ENCODE measurements at regions not wholly inside any gene's neighbourhood (a gene's known extent, or its start where the extent isn't known, plus 50 kb on each side); places are given as distances from the start of the nearest gene placed in this dataset.

GRCh38 chr6:22451962-22452361, 117.4 kb upstream of the HDGFL1 start:
- H3K36me3 ChIP-seq (ENCODE audit: insufficient read depth), result no peaks in the 10 kb centered on the region
- H3K27ac Mint-ChIP-seq, result no peak overlapping the region
- H3K4me3 Mint-ChIP-seq, result no peak overlapping the region
- peaks cover 2% of the 10 kb centered on the region for H3K27me3 Mint-ChIP-seq (ENCODE audit: insufficient read depth, low read depth, poor library complexity)
- no peak overlapping the region for H3K27ac ChIP-seq (ENCODE audit: low read depth)
- no peaks in the 10 kb centered on the region for H3K27me3 ChIP-seq (ENCODE audit: insufficient read depth)
- ATAC-seq (no peak), DNase-seq (ENCODE audit: low spot score) (no peak)
- TF ChIP-seq REST (IDR thresholded peaks at IDR 0.05; ENCODE audit: unreplicated experiment), result no peak
- no peak for TF ChIP-seq POLR2AphosphoS5 (IDR thresholded peaks at IDR 0.05; ENCODE audit: low read depth)
- TF ChIP-seq CTCF (conservative IDR thresholded peaks at IDR 0.05; ENCODE audit: low read depth in 2 of 2), result no peak
- TF ChIP-seq EZH2 (IDR thresholded peaks at IDR 0.05; ENCODE audit: low read depth, unreplicated experiment), result no peak
- no peak for TF ChIP-seq JUNB (IDR thresholded peaks at IDR 0.05; ENCODE audit: unreplicated experiment)
- no peak for TF ChIP-seq NANOG (IDR thresholded peaks at IDR 0.05; ENCODE audit: borderline replicate concordance)
- TF ChIP-seq STAT1 (IDR thresholded peaks at IDR 0.05; ENCODE audit: unreplicated experiment), result no peak
- no peak for TF ChIP-seq CREB1 (CRISPR knock-in tag; IDR thresholded peaks at IDR 0.05; ENCODE audit: low read depth)
- TF ChIP-seq ZNF114 (CRISPR knock-in tag; IDR thresholded peaks at IDR 0.05), result no peak
- no peak for TF ChIP-seq ZNF462 (CRISPR knock-in tag; IDR thresholded peaks at IDR 0.05)
- peaks cover 5% of the 10 kb centered on the region; the same call in 2 of the 3 replicates for H3K4me1 Mint-ChIP-seq
- H3K4me1 ChIP-seq (ENCODE audit: insufficient read depth), result peaks cover 11% of the 10 kb centered on the region
- no peak overlapping the region for H2AFZ ChIP-seq
- H4K20me1 ChIP-seq (replicated peaks; ENCODE audit: insufficient read depth), result no peaks in the 10 kb centered on the region
- H3F3A ChIP-seq (replicated peaks; ENCODE audit: low read depth), result no peaks in the 10 kb centered on the region
- H3K9me2 ChIP-seq (ENCODE audit: insufficient read depth), result no peaks in the 10 kb centered on the region; the same call in 1 of the 2 replicates
- H3K9me3 Mint-ChIP-seq, result 0 out of 3 replicates have a peak, but pooled peaks cover 2% of the 10 kb centered on the region
- H3K79me2 ChIP-seq (replicated peaks; ENCODE audit: insufficient read depth), result no peaks in the 10 kb centered on the region
- H3K4me3 ChIP-seq, result no peak overlapping the region
- H3K36me3 Mint-ChIP-seq (ENCODE audit: low read depth), result no peaks in the 10 kb centered on the region
- no peak overlapping the region for H3K4me2 ChIP-seq

Data from GM23338 (cell line).